MCF 10A (cell line): ENCODE measurements at regions not wholly inside any gene's neighbourhood (a gene's known extent, or its start where the extent isn't known, plus 50 kb on each side); places are given as distances from the start of the nearest gene placed in this dataset.

Experiments used
- BruUV-seq: library from RNA; stranded (reverse); fragments of 400-500 nt; replicated peaks from 2 replicates; lab custom pipeline; 2021; lab: Mats Ljungman, UMichigan
- CTCF ChIA-PET: fragments of 300-600 bp; sonication (Branson Sonifier 250); formaldehyde crosslinking; extraction: SDS; loops from one replicate; lab custom pipeline; 2021; ENCODE audit warnings: antibody characterized with exemption, inconsistent platforms; lab: Yijun Ruan, JAX
- POLR2A ChIA-PET: fragments of 300-600, 350-650 bp; sonication (Branson Sonifier 250); formaldehyde crosslinking; extraction: SDS; loops from one replicate; lab custom pipeline; 2020; ENCODE audit warnings: antibody characterized with exemption, inconsistent platforms; lab: Yijun Ruan, JAX
- DNase-seq: peaks from one replicate; pipeline ENCODE4 v3.0.0-alpha.2; 2018; ENCODE audit not compliant: unreplicated experiment
- H3K27ac Mint-ChIP-seq: one replicate; pipeline ENCODE4 v1.8.0; 2022; ENCODE audit warnings: mild to moderate bottlenecking, low read depth, mixed read lengths; ENCODE audit not compliant: unreplicated experiment
- H3K27me3 Mint-ChIP-seq: one replicate; pipeline ENCODE4 v1.8.0; 2022; ENCODE audit warnings: mixed read lengths; ENCODE audit not compliant: insufficient read depth, unreplicated experiment
- H3K36me3 Mint-ChIP-seq: one replicate; pipeline ENCODE4 v1.8.0; 2022; ENCODE audit warnings: mild to moderate bottlenecking, moderate library complexity, mixed read lengths; ENCODE audit not compliant: insufficient read depth, unreplicated experiment
- H3K4me1 Mint-ChIP-seq: one replicate; pipeline ENCODE4 v1.8.0; 2022; ENCODE audit warnings: mixed read lengths; ENCODE audit not compliant: insufficient read depth, unreplicated experiment
- H3K4me3 Mint-ChIP-seq: one replicate; pipeline ENCODE4 v1.8.0; 2022; ENCODE audit warnings: mild to moderate bottlenecking, moderate library complexity, mixed read lengths; ENCODE audit not compliant: unreplicated experiment
- H3K9me3 Mint-ChIP-seq: one replicate; pipeline ENCODE4 v1.8.0; 2022; ENCODE audit warnings: mixed read lengths; ENCODE audit not compliant: unreplicated experiment
- intact Hi-C: fragments of 100-400 bp; cut with micrococcal nuclease; formaldehyde crosslinking; loops from 2 replicates; pipeline ENCODE4 v1.14.1; 2022
- TF ChIP-seq, protein P1 (sequence below): fragments of 200-600 bp; IDR thresholded peaks from one replicate; pipeline ENCODE4 v1.8.0; 2022; ENCODE audit warnings: antibody characterized with exemption, mild to moderate bottlenecking; ENCODE audit not compliant: unreplicated experiment

DNA sequence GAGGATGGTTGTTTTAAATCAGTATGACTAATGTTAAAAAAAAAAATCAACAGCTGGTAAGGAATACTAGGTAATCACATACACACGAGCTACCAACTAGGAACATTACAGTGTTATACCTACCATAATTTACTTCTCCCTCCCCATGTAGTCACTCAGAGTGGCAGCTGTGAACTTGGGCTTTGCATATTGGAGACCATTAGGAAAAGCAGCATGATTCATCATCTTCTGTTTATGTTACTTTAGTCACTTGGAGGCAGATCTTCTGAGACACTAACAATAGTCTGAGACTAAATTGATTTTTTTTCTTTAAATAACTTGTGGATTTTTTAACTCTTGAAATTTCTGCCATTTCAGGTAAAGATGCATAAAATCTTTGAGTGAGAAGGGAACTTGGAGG is 141.5 kb upstream of the NR4A3 start:
- ChIA-PET POLR2A (interaction anchor here (0.6 to 1.3 kb wide), 4 partner anchors 14 to 190 kb away, joined by 3 to 5 read pairs (median 3); no protein-coding TSS in a partner anchor), CTCF (interaction anchor here (0.7 to 1.0 kb wide), 2 partner anchors 14 to 1709 kb away, joined by 3 to 4 read pairs; no protein-coding TSS in a partner anchor)
- Mint-ChIP-seq H3K4me3 (no peak overlapping the region), H3K27ac (no peak overlapping the region), H3K27me3 (no peaks in the 10 kb centered on the region), H3K36me3 (no peaks in the 10 kb centered on the region), H3K9me3 (no peaks in the 10 kb centered on the region), H3K4me1 (peaks cover 8% of the 10 kb centered on the region)
- intact Hi-C loops = no loop called here
- DNase-seq = peak; percentile 32
- TF ChIP-seq, protein P1, sequence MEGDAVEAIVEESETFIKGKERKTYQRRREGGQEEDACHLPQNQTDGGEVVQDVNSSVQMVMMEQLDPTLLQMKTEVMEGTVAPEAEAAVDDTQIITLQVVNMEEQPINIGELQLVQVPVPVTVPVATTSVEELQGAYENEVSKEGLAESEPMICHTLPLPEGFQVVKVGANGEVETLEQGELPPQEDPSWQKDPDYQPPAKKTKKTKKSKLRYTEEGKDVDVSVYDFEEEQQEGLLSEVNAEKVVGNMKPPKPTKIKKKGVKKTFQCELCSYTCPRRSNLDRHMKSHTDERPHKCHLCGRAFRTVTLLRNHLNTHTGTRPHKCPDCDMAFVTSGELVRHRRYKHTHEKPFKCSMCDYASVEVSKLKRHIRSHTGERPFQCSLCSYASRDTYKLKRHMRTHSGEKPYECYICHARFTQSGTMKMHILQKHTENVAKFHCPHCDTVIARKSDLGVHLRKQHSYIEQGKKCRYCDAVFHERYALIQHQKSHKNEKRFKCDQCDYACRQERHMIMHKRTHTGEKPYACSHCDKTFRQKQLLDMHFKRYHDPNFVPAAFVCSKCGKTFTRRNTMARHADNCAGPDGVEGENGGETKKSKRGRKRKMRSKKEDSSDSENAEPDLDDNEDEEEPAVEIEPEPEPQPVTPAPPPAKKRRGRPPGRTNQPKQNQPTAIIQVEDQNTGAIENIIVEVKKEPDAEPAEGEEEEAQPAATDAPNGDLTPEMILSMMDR = no peak
- no TSS peak for BruUV-seq

DNA sequence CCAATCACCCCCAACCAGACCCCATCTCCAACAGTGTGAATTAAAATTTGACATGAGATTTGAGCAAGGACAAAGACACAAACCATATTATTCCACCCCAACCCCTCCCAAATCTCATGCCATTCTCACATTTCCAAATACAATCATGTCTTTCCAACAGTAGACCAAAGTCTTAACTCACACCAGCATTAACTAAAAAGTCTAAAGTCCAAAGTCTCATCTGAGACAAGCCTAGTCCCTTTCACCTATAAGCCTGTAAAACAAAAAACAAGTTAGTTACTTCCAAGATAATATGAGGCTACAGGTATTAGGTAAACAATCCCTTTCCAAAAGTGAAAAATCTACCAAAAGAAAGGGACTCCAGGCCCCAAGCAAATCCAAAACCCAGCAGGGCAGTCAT is 140.6 kb upstream of the NR4A3 start:
- intact Hi-C loops = no loop called here
- ChIA-PET CTCF (interaction anchor here (1.1 kb wide), 1 partner anchor 11 kb away, joined by 4 read pairs; no protein-coding TSS in a partner anchor), POLR2A (interaction anchor here (0.9 to 1.3 kb wide), 2 partner anchors 13 to 37 kb away, joined by 3 to 5 read pairs; no protein-coding TSS in a partner anchor)
- TF ChIP-seq, protein P1 = no peak
- no peaks in the 10 kb centered on the region for H3K27me3 Mint-ChIP-seq
- DNase-seq = no peak
- H3K36me3 Mint-ChIP-seq = no peaks in the 10 kb centered on the region
- H3K4me3 Mint-ChIP-seq = no peak overlapping the region
- H3K27ac Mint-ChIP-seq = no peak overlapping the region
- H3K9me3 Mint-ChIP-seq = no peaks in the 10 kb centered on the region
- BruUV-seq = no TSS peak
- H3K4me1 Mint-ChIP-seq = peaks cover 8% of the 10 kb centered on the region

DNA sequence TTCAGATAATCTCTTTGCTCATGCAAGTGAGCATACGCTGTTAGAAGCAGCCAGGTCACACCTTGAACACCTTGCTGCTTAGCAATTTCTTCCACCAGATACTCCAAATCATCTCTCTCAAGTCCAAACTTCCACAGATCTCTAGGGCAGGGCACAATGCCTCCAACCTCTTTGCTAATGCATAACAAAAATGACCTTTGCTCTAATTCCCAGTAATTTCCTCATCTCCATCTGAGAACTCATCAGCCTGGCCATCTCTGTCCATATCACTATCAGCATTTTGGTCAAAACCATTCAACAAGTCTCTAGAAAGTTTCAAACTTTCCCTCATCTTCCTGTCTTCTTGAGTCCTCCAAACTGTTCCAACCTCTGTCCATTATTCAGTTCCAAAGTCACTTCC is 139.3 kb upstream of the NR4A3 start:
- Mint-ChIP-seq H3K27me3 (no peaks in the 10 kb centered on the region), H3K9me3 (no peaks in the 10 kb centered on the region), H3K36me3 (no peaks in the 10 kb centered on the region), H3K27ac (no peak overlapping the region), H3K4me3 (no peak overlapping the region), H3K4me1 (peaks cover 4% of the 10 kb centered on the region)
- TF ChIP-seq, protein P1 = no peak
- intact Hi-C loops = no loop called here
- ChIA-PET CTCF (no interaction called here), POLR2A (no interaction called here)
- DNase-seq = no peak
- no TSS peak for BruUV-seq

DNA sequence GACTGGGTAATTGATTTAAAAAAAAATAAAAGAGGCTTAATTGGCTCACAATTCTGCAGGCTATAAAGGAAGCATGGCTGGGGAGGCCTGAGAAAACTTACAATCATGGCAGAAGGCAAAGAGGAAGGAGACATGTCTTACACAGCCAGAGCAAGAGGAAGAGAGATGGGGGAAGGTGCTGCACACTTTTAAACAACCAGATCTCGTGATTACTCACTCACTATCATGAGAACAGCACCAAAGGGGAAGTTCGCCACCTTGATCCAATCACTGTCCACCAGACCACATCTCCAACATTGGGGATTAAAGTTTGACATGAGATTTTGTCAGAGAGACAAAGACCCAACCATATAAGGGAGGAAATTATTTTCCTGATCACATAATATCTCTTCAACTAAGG is 138.8 kb upstream of the NR4A3 start:
- CTCF ChIA-PET = interaction anchor here (0.5 kb wide), 1 partner anchor 499 kb away, joined by 3 read pairs; no protein-coding TSS in a partner anchor
- intact Hi-C loops = no loop called here
- Mint-ChIP-seq H3K27ac (no peak overlapping the region), H3K27me3 (no peaks in the 10 kb centered on the region), H3K4me3 (no peak overlapping the region), H3K36me3 (no peaks in the 10 kb centered on the region), H3K4me1 (no peaks in the 10 kb centered on the region), H3K9me3 (no peaks in the 10 kb centered on the region)
- POLR2A ChIA-PET = no interaction called here
- no TSS peak for BruUV-seq
- TF ChIP-seq, protein P1 = no peak
- DNase-seq = no peak
